ENCODE measurements at regions not wholly inside any gene's neighbourhood (a gene's known extent, or its start where the extent isn't known, plus 50 kb on each side); places are given as distances from the start of the nearest gene placed in this dataset.

DNA sequence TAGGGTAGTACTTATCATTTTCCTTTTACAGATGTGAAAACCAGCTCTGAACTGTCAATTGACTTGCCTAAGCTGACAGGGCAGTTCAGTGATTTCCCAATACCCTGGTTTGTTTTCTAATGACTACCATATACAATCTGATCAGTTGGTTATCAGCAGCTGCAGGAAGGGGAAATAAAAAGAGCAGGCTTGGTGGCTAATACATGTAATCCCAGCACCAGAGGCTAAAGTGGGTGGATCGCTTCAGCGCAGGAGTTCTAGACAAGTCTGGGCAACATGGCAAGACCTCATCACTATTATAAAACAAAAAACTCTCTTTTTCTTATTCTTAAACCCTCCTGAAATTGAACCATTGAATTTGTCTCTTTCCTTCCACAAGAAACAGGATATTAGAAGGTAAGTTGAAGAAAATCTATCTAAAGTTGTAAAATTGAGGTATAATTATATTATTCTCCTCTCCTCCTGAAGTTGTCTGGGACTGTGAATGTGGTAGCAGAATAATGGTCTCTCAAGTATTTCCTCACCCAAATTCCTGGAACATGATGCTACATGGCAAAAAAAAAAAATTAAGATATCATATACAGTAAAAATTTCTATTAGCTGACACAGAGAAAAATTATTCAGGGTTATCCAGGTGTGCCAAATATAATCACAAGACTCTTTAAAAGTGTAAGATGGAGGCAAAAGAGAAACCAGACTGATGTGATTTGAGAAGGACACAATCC, 1441.6 kb downstream of the SUCLG1 start:
- Histone ChIP-seq H3K4me3 (ENCODE audit: low read depth in 1 of 2, low read length in 2 of 2) (no peak overlapping the region), H3K36me3 (ENCODE audit: control insufficient read depth in 2 of 2, insufficient read depth in 2 of 2, low read length in 1 of 2) (no peaks in the 10 kb centered on the region), H3K27ac (ENCODE audit: low read depth in 2 of 2, low read length in 1 of 2) (no peak overlapping the region), H3K4me1 (ENCODE audit: control insufficient read depth in 2 of 2, insufficient read depth in 2 of 2, low read length in 1 of 2) (no peaks in the 10 kb centered on the region), H3K27me3 (ENCODE audit: control insufficient read depth in 1 of 2, insufficient read depth in 2 of 2, low read length in 2 of 2) (no peaks in the 10 kb centered on the region), H3K9me3 (ENCODE audit: control insufficient read depth in 2 of 2, insufficient read depth in 1 of 2, low read depth in 1 of 2, low read length in 1 of 2) (no peaks in the 10 kb centered on the region)
- WGBS, 2 donors, result 60 to 85% methylated on average over 2 of the region's 2 CpGs

DNA sequence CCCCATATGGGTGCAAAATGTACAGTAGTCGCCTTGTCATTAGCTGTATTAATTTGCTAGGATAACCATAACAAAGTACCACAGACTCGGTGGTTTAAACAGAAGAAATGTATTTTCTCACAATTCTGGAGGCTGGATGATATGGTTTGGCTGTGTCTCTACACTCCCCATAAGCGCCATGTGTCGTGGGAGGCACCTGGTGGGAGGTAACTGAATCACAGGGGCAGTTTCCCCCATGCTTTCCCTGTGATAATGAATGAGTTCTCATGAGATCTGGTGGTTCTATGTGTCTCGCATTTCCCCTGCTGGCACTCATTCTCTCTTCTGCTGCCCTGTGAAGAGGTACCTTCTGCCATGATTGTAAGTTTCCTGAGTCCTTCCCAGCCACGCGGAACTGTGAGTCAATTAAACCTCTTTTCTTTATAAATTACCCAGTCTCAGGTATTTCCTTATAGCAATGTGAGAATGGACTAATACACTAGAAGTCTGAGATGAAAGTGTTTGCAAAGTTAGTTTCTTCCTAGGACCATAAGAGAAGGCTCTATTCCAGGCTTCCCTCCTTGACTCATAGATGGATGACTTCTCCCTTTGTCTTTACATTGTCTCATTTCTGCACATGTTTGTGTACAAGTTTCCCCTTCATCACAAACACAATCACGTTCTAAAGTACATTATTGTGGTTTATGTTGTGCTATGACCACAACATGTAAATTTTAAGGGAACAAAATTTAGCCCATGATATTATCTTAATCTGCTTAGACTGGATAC, 1442.6 kb downstream of the SUCLG1 start:
- Histone ChIP-seq H3K4me1 (ENCODE audit: control insufficient read depth in 2 of 2, insufficient read depth in 2 of 2, low read length in 1 of 2) (no peaks in the 10 kb centered on the region), H3K27me3 (ENCODE audit: control insufficient read depth in 1 of 2, insufficient read depth in 2 of 2, low read length in 2 of 2) (no peaks in the 10 kb centered on the region), H3K27ac (ENCODE audit: low read depth in 2 of 2, low read length in 1 of 2) (no peak overlapping the region), H3K36me3 (ENCODE audit: control insufficient read depth in 2 of 2, insufficient read depth in 2 of 2, low read length in 1 of 2) (no peaks in the 10 kb centered on the region), H3K4me3 (ENCODE audit: low read depth in 1 of 2, low read length in 2 of 2) (no peak overlapping the region), H3K9me3 (ENCODE audit: control insufficient read depth in 2 of 2, insufficient read depth in 1 of 2, low read depth in 1 of 2, low read length in 1 of 2) (no peaks in the 10 kb centered on the region)
- WGBS, 2 donors, result 81 to 86% methylated on average over 8 of the region's 8 CpGs

DNA sequence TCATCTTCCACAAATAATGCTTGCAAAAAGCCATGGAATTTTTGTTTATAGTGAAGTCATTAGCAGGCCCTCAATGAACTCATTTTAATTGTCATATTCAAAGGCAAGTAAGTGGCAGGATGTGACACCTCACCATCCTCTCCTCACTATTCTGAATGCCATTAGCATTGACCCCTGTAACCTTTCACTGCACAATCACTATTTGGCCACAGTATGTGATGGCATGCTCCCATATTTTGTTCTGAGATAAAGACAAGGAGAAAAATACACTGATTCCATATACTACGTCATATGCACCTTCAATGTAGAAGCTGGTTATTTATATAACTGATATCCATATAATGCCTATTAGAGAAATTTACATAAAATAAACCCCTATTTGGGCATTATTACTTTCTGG, 1443.2 kb downstream of the SUCLG1 start:
- WGBS, 2 donors, result 94% methylated on average over 1 of the region's 1 CpG
- no peak overlapping the region for H3K27ac ChIP-seq (ENCODE audit: low read depth in 2 of 2, low read length in 1 of 2)
- no peaks in the 10 kb centered on the region for H3K27me3 ChIP-seq (ENCODE audit: control insufficient read depth in 1 of 2, insufficient read depth in 2 of 2, low read length in 2 of 2)
- no peaks in the 10 kb centered on the region for H3K9me3 ChIP-seq (ENCODE audit: control insufficient read depth in 2 of 2, insufficient read depth in 1 of 2, low read depth in 1 of 2, low read length in 1 of 2)
- no peak overlapping the region for H3K4me3 ChIP-seq (ENCODE audit: low read depth in 1 of 2, low read length in 2 of 2)
- no peaks in the 10 kb centered on the region for H3K36me3 ChIP-seq (ENCODE audit: control insufficient read depth in 2 of 2, insufficient read depth in 2 of 2, low read length in 1 of 2)
- H3K4me1 ChIP-seq (ENCODE audit: control insufficient read depth in 2 of 2, insufficient read depth in 2 of 2, low read length in 1 of 2), result no peaks in the 10 kb centered on the region

DNA sequence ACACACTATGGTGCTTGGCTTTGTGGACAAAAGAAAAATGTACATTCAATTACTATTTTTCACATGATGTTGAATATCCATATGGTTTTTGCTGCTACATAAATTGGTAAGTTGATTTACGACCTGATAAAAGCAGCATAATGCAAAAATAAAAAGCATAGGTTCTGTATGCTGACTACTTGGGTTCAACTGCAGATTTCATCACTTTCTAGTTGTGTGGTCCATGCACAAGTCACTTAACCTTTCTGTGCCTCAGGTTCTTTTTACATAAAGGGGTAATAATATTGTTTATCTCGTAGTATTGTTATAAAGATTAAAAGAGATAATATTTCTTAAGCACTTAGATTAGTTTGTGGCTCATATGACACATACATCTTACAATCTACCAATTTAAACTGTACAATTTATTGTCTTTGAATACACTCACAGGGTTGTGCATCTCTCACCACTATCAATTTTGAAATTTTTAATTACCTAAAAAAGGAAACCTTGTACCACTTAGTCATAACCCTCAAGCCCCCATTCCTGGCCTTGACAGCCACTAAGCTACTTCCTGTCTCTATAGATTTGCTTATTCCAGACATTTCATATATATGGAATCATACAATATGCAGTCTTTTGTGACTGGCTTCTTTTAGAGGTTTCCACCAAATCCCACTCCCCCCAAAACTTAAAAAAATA, 1443.9 kb downstream of the SUCLG1 start:
- WGBS, 2 donors, result 70 to 71% methylated on average over 2 of the region's 2 CpGs
- no peak overlapping the region for H3K4me3 ChIP-seq (ENCODE audit: low read depth in 1 of 2, low read length in 2 of 2)
- no peaks in the 10 kb centered on the region for H3K9me3 ChIP-seq (ENCODE audit: control insufficient read depth in 2 of 2, insufficient read depth in 1 of 2, low read depth in 1 of 2, low read length in 1 of 2)

DNA sequence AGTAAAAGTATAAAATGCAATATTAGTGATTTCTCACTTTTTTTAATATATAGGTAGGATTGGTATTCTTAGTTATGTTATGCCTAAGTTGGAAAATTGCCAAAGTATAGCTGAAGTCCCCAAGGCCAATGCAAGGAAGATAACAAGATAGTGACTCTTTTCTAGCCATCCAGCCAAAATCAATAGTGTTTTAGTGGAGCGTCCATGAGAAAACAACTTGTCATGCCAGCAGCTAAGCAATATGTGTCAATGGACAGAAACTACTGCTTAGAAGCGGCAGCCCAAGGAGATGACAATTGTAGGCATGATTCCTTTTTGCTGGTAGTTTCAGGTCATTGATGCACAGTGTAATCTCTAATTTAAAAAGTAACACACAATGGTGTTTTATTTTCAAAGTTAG, 1444.6 kb downstream of the SUCLG1 start:
- Histone ChIP-seq H3K27ac (ENCODE audit: low read depth in 2 of 2, low read length in 1 of 2) (no peak overlapping the region), H3K27me3 (ENCODE audit: control insufficient read depth in 1 of 2, insufficient read depth in 2 of 2, low read length in 2 of 2) (no peaks in the 10 kb centered on the region), H3K36me3 (ENCODE audit: control insufficient read depth in 2 of 2, insufficient read depth in 2 of 2, low read length in 1 of 2) (no peaks in the 10 kb centered on the region), H3K4me1 (ENCODE audit: control insufficient read depth in 2 of 2, insufficient read depth in 2 of 2, low read length in 1 of 2) (no peaks in the 10 kb centered on the region), H3K4me3 (ENCODE audit: low read depth in 1 of 2, low read length in 2 of 2) (no peak overlapping the region), H3K9me3 (ENCODE audit: control insufficient read depth in 2 of 2, insufficient read depth in 1 of 2, low read depth in 1 of 2, low read length in 1 of 2) (no peaks in the 10 kb centered on the region)
- 81 to 95% methylated on average over 2 of the region's 2 CpGs for WGBS, 2 donors

More for the DNA sequence above, 1443.9 kb downstream of the SUCLG1 start:
- Histone ChIP-seq H3K27ac (ENCODE audit: low read depth in 2 of 2, low read length in 1 of 2) (no peak overlapping the region), H3K4me1 (ENCODE audit: control insufficient read depth in 2 of 2, insufficient read depth in 2 of 2, low read length in 1 of 2) (no peaks in the 10 kb centered on the region), H3K36me3 (ENCODE audit: control insufficient read depth in 2 of 2, insufficient read depth in 2 of 2, low read length in 1 of 2) (no peaks in the 10 kb centered on the region), H3K27me3 (ENCODE audit: control insufficient read depth in 1 of 2, insufficient read depth in 2 of 2, low read length in 2 of 2) (no peaks in the 10 kb centered on the region)

DNA sequence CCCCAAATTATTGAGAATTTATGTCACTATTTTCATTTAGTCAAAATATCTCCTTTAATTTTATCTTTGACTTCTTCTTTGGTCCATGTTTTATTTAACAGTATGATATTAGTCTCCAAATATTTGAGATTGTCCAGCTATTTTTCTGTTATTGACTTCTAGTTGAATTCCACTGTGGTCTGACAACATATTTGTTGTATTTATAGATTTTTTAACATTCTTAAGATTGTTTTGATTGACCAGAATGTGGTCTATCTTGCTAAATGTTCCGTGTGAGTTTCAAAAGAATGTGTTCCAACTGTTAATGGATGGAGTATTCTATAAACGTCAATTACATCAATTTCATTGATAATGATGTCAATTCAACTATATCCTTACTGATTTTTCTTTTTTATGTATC, 1452.1 kb downstream of the SUCLG1 start:
- Histone ChIP-seq H3K9me3 (ENCODE audit: control insufficient read depth in 2 of 2, insufficient read depth in 1 of 2, low read depth in 1 of 2, low read length in 1 of 2) (peaks cover 0 to 2% of the 10 kb centered on the region in 2 donors), H3K36me3 (ENCODE audit: control insufficient read depth in 2 of 2, insufficient read depth in 2 of 2, low read length in 1 of 2) (no peaks in the 10 kb centered on the region), H3K27ac (ENCODE audit: low read depth in 2 of 2, low read length in 1 of 2) (no peak overlapping the region), H3K27me3 (ENCODE audit: control insufficient read depth in 1 of 2, insufficient read depth in 2 of 2, low read length in 2 of 2) (no peaks in the 10 kb centered on the region), H3K4me1 (ENCODE audit: control insufficient read depth in 2 of 2, insufficient read depth in 2 of 2, low read length in 1 of 2) (no peaks in the 10 kb centered on the region), H3K4me3 (ENCODE audit: low read depth in 1 of 2, low read length in 2 of 2) (no peak overlapping the region)
- WGBS, 2 donors, result 73 to 76% methylated on average over 2 of the region's 2 CpGs

DNA sequence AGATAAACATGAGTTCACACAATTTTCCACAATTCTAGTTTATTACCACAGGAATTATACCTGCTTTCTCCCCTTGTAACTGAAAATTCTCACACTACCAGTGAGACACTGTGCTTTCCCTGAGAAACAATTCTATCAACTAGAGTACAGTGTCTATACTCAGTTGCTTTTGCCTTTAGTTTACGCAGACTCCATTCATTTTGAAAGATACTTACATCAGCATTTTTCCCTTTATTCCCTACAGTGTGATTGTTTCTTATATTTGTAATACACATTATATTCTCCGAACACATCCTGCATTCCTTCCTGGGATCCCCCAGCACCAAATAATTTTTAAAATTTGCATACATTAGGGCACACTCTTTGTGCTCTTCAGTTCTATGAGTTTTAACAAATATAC, 1455.5 kb downstream of the SUCLG1 start:
- peaks cover 0 to 2% of the 10 kb centered on the region in 2 donors for H3K9me3 ChIP-seq (ENCODE audit: control insufficient read depth in 2 of 2, insufficient read depth in 1 of 2, low read depth in 1 of 2, low read length in 1 of 2)
- no peaks in the 10 kb centered on the region for H3K27me3 ChIP-seq (ENCODE audit: control insufficient read depth in 1 of 2, insufficient read depth in 2 of 2, low read length in 2 of 2)
- no peak overlapping the region for H3K27ac ChIP-seq (ENCODE audit: low read depth in 2 of 2, low read length in 1 of 2)
- WGBS, 2 donors, result 81 to 95% methylated on average over 2 of the region's 2 CpGs
- no peak overlapping the region for H3K4me3 ChIP-seq (ENCODE audit: low read depth in 1 of 2, low read length in 2 of 2)
- H3K36me3 ChIP-seq (ENCODE audit: control insufficient read depth in 2 of 2, insufficient read depth in 2 of 2, low read length in 1 of 2), result no peaks in the 10 kb centered on the region
- no peaks in the 10 kb centered on the region for H3K4me1 ChIP-seq (ENCODE audit: control insufficient read depth in 2 of 2, insufficient read depth in 2 of 2, low read length in 1 of 2)

DNA sequence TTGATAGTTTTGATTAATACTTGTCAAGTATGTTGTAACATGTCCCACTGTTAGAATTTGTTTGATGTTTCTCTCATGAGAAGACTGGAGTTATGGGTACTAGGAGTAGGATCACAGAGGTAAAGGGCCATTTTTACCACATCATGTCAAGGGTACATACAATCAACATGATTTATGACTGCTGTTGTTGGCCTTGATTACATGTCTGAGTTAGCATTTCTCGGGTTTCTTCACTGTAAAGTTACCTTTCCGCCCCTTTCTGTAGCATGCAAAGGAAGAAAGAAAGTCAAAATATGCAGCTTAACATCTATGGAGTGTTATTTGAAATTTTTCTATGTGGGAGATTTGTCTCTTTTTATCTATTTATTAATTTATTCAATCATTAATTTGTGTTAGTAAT, 1456.4 kb downstream of the SUCLG1 start:
- no peaks in the 10 kb centered on the region for H3K36me3 ChIP-seq (ENCODE audit: control insufficient read depth in 2 of 2, insufficient read depth in 2 of 2, low read length in 1 of 2)
- no peak overlapping the region for H3K4me3 ChIP-seq (ENCODE audit: low read depth in 1 of 2, low read length in 2 of 2)
- H3K27me3 ChIP-seq (ENCODE audit: control insufficient read depth in 1 of 2, insufficient read depth in 2 of 2, low read length in 2 of 2), result no peaks in the 10 kb centered on the region
- peaks cover 0 to 2% of the 10 kb centered on the region in 2 donors for H3K9me3 ChIP-seq (ENCODE audit: control insufficient read depth in 2 of 2, insufficient read depth in 1 of 2, low read depth in 1 of 2, low read length in 1 of 2)
- no peak overlapping the region for H3K27ac ChIP-seq (ENCODE audit: low read depth in 2 of 2, low read length in 1 of 2)
- 65% methylated on average over 2 of the region's 2 CpGs for WGBS, 2 donors
- H3K4me1 ChIP-seq (ENCODE audit: control insufficient read depth in 2 of 2, insufficient read depth in 2 of 2, low read length in 1 of 2), result no peaks in the 10 kb centered on the region

DNA sequence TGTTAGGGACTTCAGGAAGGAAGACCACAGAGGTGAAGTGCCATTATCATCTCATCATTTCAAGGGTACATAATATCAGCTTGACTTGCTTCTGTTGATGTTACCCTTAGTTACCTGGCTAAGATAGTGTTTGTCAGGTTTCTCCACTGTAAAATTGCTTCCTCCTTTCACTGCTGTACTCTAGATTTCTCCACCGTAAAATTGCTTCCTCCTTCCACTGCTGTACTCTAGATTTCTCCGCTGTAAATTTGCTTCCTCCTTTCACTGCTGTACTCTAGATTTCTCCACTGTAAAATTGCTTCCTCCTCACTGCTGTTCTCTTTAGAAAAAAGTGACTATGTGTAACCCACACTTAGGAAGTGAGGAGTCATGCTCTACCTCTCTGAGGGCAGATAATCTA, 1460.3 kb downstream of the SUCLG1 start:
- 53 to 74% methylated on average over 2 of the region's 2 CpGs for WGBS, 2 donors
- Histone ChIP-seq H3K9me3 (ENCODE audit: control insufficient read depth in 2 of 2, insufficient read depth in 1 of 2, low read depth in 1 of 2, low read length in 1 of 2) (no peaks in the 10 kb centered on the region), H3K4me3 (ENCODE audit: low read depth in 1 of 2, low read length in 2 of 2) (no peak overlapping the region), H3K27ac (ENCODE audit: low read depth in 2 of 2, low read length in 1 of 2) (no peak overlapping the region), H3K27me3 (ENCODE audit: control insufficient read depth in 1 of 2, insufficient read depth in 2 of 2, low read length in 2 of 2) (no peaks in the 10 kb centered on the region), H3K4me1 (ENCODE audit: control insufficient read depth in 2 of 2, insufficient read depth in 2 of 2, low read length in 1 of 2) (no peaks in the 10 kb centered on the region), H3K36me3 (ENCODE audit: control insufficient read depth in 2 of 2, insufficient read depth in 2 of 2, low read length in 1 of 2) (no peaks in the 10 kb centered on the region)

Measured in esophagus (tissue), 2 donors.